ENCODE measurements at regions not wholly inside any gene's neighbourhood (a gene's known extent, or its start where the extent isn't known, plus 50 kb on each side); places are given as distances from the start of the nearest gene placed in this dataset.

- H3K4me1 ChIP-seq (ENCODE audit: insufficient read depth, poor library complexity, severe bottlenecking): peaks cover 20% of the 10 kb centered on the region
- DNase-seq (ENCODE audit: low spot score): no peak
- no peaks in the 10 kb centered on the region for H3K27me3 ChIP-seq (ENCODE audit: insufficient read depth, poor library complexity, severe bottlenecking)
- peak; percentile 61 for ATAC-seq (ENCODE audit: low read depth)
- no peak overlapping the region for H3K4me3 ChIP-seq (ENCODE audit: severe bottlenecking)
- TF ChIP-seq CTCF (IDR thresholded peaks at IDR 0.05; ENCODE audit: poor library complexity, severe bottlenecking): no peak
- H3K27ac ChIP-seq (ENCODE audit: poor library complexity, severe bottlenecking): no peak overlapping the region
- H3K36me3 ChIP-seq (ENCODE audit: low read depth): no peaks in the 10 kb centered on the region
- no peaks in the 10 kb centered on the region for H3K9me3 ChIP-seq (ENCODE audit: severe bottlenecking)
Observed at GRCh38 chr2:145682546-145683157, 1162.7 kb upstream of the ZEB2 start.

- ATAC-seq (ENCODE audit: low read depth): no peak
- Histone ChIP-seq H3K4me1 (ENCODE audit: insufficient read depth, poor library complexity, severe bottlenecking) (peaks cover 13% of the 10 kb centered on the region), H3K9me3 (ENCODE audit: severe bottlenecking) (no peaks in the 10 kb centered on the region), H3K36me3 (ENCODE audit: low read depth) (no peaks in the 10 kb centered on the region), H3K27ac (ENCODE audit: poor library complexity, severe bottlenecking) (no peak overlapping the region), H3K27me3 (ENCODE audit: insufficient read depth, poor library complexity, severe bottlenecking) (no peaks in the 10 kb centered on the region), H3K4me3 (ENCODE audit: severe bottlenecking) (no peak overlapping the region)
- TF ChIP-seq CTCF (IDR thresholded peaks at IDR 0.05; ENCODE audit: poor library complexity, severe bottlenecking): no peak
- no peak for DNase-seq (ENCODE audit: low spot score)
Observed at GRCh38 chr2:145680276-145680675, 1160.4 kb upstream of the ZEB2 start.

GRCh38 chr2:145677371-145677770, 1157.5 kb upstream of the ZEB2 start:
- Histone ChIP-seq H3K4me3 (ENCODE audit: severe bottlenecking) (no peak overlapping the region), H3K27me3 (ENCODE audit: insufficient read depth, poor library complexity, severe bottlenecking) (no peaks in the 10 kb centered on the region), H3K36me3 (ENCODE audit: low read depth) (no peaks in the 10 kb centered on the region), H3K4me1 (ENCODE audit: insufficient read depth, poor library complexity, severe bottlenecking) (peaks cover 3% of the 10 kb centered on the region), H3K9me3 (ENCODE audit: severe bottlenecking) (no peaks in the 10 kb centered on the region), H3K27ac (ENCODE audit: poor library complexity, severe bottlenecking) (no peak overlapping the region)
- DNase-seq (ENCODE audit: low spot score): no peak
- ATAC-seq (ENCODE audit: low read depth): no peak
- no peak for TF ChIP-seq CTCF (IDR thresholded peaks at IDR 0.05; ENCODE audit: poor library complexity, severe bottlenecking)

GRCh38 chr2:145674705-145675104, 1154.8 kb upstream of the ZEB2 start:
- H3K4me1 ChIP-seq (ENCODE audit: insufficient read depth, poor library complexity, severe bottlenecking): no peaks in the 10 kb centered on the region
- H3K27me3 ChIP-seq (ENCODE audit: insufficient read depth, poor library complexity, severe bottlenecking): no peaks in the 10 kb centered on the region
- H3K27ac ChIP-seq (ENCODE audit: poor library complexity, severe bottlenecking): no peak overlapping the region
- no peak for TF ChIP-seq CTCF (IDR thresholded peaks at IDR 0.05; ENCODE audit: poor library complexity, severe bottlenecking)
- H3K36me3 ChIP-seq (ENCODE audit: low read depth): no peaks in the 10 kb centered on the region
- ATAC-seq (ENCODE audit: low read depth) (no peak), DNase-seq (ENCODE audit: low spot score) (no peak)
- H3K9me3 ChIP-seq (ENCODE audit: severe bottlenecking): no peaks in the 10 kb centered on the region
- H3K4me3 ChIP-seq (ENCODE audit: severe bottlenecking): no peak overlapping the region

GRCh38 chr2:145669301-145669700, 1149.4 kb upstream of the ZEB2 start:
- no peaks in the 10 kb centered on the region for H3K9me3 ChIP-seq (ENCODE audit: severe bottlenecking)
- no peaks in the 10 kb centered on the region for H3K27me3 ChIP-seq (ENCODE audit: insufficient read depth, poor library complexity, severe bottlenecking)
- no peak overlapping the region for H3K4me3 ChIP-seq (ENCODE audit: severe bottlenecking)
- TF ChIP-seq CTCF (IDR thresholded peaks at IDR 0.05; ENCODE audit: poor library complexity, severe bottlenecking): no peak
- H3K4me1 ChIP-seq (ENCODE audit: insufficient read depth, poor library complexity, severe bottlenecking): no peaks in the 10 kb centered on the region
- DNase-seq (ENCODE audit: low spot score) (no peak), ATAC-seq (ENCODE audit: low read depth) (no peak)
- no peak overlapping the region for H3K27ac ChIP-seq (ENCODE audit: poor library complexity, severe bottlenecking)
- H3K36me3 ChIP-seq (ENCODE audit: low read depth): no peaks in the 10 kb centered on the region

Data from RWPE2 (cell line).